ENCODE measurements at regions not wholly inside any gene's neighbourhood (a gene's known extent, or its start where the extent isn't known, plus 50 kb on each side); places are given as distances from the start of the nearest gene placed in this dataset.
A peak's percentile ranks its signal among the peaks of the same experiment; 100 is the strongest.
"Not testable (repeated sequence)": the region's sequence is repeated elsewhere in the genome, so short reads cannot be mapped to it uniquely, and the experiment has no call there.

DNA sequence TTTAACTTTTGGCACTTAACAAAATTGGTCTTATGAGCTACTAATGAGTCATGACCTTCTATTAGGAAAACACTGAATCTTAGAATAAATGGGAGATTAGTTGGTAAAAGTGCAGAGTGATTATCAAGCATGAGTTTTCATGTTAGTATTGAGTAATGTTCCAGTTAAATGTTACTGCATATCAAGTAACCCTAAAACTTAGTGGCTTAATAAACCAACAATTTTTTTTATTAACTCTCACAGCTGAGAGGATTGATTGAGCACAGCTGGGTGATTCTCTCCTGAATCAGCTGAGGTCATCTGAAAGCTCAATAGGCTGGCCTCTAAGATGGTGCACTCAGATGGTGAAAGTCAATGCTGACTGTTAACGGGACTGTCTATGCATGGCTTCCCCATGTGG is 248.6 kb downstream of the BCL11B start:
- DNase-seq, result no peak

DNA sequence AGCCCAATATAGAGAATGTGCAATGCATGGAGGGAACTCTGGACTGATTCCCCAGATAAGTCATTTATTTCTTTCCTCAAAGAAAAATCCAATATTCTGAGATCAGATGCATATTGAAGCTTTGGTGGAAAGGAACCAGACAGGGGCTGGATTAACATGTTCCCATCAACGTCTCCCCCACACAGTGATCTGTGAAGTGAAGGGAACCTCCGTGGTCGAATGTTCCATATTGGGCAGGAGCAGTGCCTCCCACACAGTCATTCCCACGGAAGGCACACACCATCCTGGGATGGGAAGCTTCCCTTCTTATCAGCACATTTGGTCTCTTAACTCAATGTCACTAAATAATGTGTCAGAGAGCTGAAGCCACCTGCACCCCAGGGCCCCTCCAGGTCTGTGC is 247.1 kb downstream of the BCL11B start:
- DNase-seq, result no peak

DNA sequence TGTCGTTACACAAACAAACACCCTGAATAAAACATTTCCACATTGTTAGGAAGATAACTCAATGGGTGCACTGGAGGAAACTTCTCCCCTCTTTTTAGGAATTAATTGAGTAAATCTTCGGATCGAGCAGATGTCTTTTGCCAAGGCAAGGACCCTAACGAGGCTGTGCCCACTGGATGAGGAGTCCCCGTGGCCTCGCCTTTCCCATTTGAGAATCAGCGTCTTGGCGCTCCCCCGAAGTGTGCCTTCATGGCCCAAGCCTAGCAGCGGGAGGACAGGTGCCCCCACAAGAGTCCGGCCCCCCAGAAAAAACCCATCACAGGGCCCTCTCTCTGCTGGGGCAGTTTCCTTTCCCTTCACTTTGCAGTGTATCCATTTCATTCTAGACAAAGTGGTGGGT is 246.6 kb downstream of the BCL11B start:
- DNase-seq, result no peak

DNA sequence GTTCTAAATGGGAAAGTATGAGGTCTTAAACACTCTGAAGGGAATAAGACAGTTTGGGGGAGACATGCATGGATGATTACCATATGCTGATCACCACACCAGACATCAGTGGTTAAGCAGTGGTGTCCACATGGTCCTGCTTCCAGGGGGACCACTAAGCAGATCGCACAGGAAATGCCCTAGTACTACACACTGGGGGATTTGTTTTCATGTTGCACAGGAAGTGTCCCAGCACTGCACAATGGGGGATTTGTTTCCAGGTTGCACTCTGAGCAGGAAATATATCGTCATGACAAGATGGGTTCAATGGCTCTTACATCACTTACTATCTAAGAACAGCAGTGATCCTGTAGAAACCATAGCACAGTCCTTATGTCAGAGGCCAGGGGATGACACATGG is 245.5 kb downstream of the BCL11B start:
- DNase-seq, result peak; percentile 52

DNA sequence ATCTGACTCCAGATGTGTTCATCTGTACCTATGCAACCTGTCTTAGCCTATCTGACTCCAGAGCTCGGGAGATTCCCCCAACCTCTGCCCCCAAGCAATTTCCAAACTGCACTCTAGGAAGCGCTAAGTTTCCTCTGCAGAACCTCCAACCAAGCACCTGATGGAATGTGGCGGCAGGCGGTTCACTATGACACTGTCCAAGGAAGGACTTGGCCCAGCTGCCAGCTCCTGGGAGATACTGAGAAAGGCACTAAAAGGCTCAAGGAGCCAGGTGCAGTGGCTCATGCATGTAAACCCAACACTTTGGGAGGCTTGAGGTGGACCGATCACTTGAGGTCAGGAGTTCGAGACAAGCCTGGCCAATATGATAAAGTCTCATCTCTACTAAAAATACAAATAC is 244.0 kb downstream of the BCL11B start:
- no peak for DNase-seq

DNA sequence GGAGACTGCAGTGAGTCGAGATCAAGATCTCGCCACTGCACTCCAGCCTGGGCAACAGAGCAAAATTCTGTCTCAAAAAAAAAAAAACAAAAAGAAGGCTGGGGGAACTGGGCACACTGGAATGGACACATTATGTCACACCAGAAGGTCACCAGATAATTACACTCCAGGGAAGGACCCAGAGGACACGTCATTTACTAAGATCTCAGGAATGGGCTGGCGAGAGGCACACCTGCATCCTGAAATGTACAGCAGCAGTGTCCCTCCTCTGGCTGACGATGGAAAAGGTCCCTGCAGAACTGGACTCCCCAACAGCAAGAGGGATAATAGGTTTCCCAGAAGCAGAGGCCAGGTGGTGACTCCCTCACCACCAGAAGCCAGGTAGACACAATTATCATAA is 243.5 kb downstream of the BCL11B start:
- no peak for DNase-seq

DNA sequence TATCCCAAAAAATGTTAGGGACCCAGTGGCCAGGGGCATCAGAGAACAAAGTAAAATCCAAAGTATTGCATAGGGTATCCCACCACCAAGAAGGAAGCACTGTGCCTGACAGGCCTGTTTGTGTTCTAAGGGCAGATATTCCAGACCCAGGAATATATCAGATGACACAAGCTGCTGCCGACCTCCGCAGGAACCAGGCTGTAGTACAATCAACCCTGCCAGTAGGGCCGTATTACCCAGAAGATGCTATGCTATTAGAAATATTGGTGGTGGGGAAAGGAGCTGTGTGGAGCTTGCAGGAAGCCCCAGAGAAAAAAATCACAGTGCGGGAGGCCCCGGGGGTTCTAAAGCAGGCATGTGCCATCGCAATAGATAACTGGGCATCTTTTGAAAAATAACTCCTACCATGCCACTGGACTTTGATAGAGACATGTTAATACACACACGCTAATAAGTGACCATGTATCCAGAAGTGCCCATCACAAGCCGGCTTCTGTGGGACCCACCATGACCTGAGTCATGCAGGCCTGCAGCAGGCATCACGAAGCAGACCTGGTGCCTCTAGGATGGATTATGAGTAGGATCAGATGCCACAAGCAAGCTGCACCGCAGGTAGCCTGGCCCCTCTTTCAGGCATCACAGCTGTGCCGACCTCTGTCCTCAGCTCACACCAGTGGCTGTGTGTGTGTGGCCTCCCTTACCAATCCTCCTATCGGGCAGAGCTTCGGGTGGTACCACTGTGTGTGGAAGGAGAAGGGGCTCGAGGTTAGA is 242.7 kb downstream of the BCL11B start:
- DNase-seq, result no peak

DNA sequence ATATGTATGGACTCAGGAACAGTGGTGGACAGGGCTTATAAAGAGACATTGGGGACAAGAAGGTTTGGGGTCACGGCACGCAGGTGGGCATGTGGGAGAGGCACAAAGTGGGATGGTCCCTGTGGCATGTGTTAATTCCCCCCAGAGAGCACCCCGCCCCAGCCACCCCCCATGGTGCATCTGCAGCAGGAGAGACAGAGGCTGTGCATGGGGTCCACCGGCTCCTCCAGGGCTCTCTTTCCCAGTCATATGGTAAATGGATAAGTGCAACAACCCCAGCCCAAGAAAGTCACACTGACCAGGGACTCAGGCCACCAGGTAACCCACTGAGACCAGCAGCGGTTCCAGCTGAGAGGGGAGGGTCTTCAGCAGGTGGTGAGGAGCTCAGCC is 242.1 kb downstream of the BCL11B start:
- no peak for DNase-seq

DNA sequence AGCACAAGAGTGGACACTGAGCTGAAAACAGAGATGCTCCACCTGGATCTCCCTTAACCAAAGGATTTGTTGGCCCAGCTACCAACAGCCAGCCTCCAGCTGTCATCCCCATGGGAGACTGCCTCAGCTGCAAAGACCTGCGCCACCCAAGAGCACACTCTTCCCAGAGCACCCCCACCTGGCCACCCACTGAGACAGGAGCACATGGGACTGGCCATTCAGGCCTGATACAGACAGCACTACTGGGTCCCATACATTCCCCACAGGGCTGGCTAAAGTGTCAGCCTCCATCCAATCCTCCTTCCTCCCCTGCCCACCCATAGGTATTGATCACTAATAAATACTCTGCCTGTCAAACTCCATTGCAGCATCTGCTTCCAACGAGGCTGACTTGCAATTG is 241.5 kb downstream of the BCL11B start:
- no peak for DNase-seq

DNA sequence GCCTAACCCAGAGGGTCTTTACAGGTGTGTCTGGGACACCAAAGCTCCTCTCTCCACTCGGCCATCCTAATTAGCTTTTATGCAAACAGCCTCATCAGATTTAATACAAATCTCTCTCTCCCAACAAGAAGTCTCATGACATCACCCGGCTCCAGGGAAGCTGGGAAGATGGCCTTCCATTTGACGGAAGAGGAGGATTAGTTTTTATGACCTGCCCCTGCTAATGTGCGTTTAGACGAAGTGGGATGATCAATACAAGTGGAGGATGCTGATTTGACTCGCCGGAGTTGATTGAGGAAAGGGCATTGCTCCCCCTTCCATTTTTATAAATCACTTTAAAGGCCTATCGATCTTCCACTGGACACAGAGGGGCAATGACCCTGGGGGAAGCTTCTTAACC is 239.2 kb downstream of the BCL11B start:
- no peak for DNase-seq

DNA sequence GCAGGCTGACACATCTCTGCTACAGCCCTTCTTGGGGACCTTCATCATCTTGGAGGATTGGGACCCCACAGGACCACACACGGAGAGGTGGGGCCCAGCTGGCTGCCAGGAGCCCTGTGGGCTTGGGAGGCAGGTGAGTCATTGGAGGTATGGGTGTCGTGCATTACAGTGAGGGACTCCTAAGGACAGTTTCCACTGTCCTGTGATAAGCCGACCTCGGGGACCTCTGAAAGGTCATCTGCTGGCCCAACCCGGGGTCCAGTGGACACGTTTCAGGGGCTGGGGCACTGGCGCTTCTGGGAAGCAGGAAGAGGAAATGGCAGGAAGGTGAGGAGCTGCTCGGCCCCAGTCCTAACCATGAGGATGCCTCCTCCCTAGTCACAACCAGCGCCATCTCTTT is 238.0 kb downstream of the BCL11B start:
- DNase-seq, result no peak

DNA sequence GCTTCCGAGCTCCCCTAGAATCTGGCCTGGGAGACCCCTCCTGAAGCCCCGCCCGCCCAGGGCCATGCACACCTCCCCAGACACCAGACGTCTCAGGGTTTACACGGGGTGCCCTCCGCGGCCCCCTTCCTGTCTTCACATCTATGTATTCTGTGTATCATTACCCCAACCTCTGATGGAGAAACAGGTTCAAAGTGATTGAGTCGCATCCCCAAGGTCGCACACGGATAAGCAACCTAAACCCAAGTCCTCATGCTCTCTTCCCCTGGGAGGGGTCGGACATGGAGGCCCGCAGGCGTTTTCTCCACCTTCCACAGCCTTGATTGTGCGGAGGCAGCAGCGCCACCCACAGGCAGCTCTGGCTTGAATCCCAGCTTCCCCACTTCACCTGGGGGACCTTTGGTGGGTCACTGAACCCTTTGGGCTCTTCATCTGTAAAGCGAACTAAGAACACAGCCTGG is 237.3 kb downstream of the BCL11B start:
- no peak for DNase-seq

DNA sequence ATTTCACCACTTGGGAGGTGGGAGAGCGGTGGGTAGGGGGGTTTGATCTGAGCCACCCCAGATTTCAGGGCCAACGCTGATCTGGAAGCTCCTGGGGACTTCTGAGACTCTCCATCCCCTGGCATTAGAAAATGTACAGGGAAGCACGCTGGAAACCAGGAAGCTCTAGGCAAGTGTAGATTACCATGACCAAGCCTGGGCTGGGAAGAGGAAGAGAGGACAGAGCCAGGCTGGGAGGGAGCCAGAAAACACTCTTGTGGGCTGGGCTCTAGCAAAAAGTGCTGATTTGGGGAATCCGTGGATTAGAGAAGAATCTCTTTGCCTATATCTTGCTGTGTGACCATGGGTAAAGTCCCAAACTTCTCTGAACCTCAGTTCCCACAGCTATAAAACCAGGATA is 236.7 kb downstream of the BCL11B start:
- no peak for DNase-seq

DNA sequence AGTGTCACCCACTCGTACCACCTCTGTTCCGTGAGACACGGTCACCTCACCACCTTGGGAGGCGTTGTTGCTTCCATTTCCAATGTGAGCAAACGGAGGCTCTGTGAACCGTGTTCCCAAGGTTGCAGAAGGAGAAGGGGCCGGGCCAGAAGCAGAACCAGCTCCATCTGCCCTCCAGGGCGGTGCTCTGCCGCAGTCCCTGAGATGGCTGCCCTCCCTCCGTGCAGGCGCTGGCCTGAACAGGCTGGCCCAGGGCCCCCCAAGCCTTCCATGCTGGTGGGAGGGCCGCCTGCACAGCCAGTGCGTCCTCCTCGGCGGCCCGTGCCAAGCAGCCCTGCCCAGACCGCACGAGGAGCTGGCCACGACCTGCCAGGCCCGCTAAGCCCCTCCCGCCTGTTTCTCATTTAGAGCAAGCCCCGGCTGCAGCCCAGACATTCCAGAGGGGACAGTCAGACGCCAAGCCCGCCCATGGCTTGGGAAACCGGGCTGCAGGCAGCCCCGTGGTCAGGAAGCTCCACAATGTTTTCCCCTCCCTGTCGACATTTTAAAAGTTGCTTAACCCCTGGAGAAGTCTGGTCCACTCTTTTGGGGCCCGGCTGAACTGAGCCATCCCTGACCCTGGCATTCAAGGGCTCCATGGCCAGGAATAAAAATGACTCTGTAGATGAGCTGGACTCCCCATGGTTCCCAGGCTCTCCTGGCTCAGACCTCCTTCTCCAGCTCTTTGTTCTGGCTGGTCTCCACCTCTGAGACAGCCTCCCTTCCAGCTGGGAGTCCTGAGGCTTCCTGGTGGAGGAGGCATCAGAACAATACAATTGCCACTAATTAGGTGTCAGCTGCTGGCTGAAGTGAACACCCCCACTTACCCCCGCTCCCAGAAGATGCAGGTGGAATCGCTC is 236.0 kb downstream of the BCL11B start:
- DNase-seq, result no peak

DNA sequence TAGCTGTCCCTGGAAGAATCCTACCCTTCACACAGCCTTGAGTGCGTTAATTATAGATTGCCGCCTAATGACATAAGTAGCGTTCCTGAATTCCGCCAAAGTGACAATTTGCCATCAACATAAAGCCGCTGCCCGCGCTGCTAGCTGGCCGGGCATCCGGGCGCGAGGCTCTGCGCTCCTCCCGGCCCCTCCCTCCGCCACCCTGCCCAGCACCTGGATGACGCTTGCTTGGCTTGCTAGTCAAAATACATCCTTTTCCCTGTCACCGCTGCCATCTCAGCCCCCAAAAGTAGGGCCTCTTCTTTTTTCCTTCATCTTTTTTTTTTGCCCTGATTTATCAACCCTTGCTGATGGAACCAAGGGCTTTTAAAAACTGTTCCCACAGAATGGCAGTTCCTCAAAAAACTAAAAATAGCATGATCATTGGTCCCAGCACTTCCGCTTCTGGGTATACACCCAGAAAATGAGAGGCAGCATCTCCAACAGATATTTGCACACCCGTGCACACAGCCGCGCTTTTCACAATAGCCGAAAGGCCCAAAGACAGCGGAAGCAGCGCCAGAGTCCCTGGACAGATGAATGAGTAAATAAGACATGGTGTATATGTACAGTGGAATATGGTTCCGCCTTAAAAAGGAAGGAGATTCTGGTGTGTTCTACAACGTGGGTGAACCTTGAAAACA is 235.2 kb downstream of the BCL11B start:
- DNase-seq, result no peak

DNA sequence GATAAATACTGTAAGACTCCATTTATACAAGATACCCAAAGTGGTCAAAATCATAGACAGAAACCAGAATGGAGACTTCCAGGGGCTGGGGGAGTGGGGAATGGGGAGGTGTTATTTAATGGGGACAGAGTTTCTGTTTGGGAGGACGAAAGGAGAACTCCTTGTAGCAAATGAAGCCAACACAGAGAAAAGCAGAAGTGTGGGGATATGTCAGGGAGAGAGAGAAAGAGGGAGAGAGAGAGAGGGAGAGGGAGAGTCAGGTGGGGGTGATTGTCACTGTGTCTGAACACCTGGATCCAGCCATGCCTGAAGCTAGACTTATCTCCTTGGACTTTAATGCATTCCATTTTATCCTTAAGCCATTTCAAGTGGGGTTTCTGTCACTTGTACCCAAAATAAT is 234.7 kb downstream of the BCL11B start:
- DNase-seq, result not testable (repeated sequence)

DNA sequence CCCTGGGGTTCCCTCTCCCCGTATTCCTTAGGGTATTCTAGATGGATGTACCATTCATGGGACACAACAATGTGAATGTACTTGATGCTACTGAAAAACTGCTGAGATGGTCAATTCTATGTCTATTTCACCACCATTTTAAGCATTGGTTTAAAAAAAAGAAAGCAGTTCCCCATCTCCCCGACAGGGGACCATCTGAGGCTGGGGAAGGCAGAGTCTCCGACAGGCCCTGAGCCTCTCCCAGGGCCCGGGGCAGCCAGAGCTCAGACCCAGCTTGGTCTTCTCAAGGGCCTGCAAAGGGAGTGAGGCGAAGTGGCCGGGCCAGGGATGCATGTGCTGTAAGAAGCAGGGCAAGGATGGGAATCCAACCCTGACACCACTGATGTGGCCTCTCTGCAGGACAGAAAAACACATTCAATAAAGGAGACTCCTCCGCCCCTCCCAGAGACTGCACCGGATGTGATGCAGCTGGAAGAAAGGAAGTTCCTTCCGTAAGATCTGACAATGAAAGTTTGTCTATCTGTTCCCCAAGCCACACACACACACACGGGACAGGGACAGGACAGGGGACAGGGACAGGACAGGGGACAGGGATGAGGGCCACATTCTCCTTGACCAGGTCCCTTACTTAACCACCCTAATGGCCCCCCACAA is 234.1 kb downstream of the BCL11B start:
- DNase-seq, result no peak

DNA sequence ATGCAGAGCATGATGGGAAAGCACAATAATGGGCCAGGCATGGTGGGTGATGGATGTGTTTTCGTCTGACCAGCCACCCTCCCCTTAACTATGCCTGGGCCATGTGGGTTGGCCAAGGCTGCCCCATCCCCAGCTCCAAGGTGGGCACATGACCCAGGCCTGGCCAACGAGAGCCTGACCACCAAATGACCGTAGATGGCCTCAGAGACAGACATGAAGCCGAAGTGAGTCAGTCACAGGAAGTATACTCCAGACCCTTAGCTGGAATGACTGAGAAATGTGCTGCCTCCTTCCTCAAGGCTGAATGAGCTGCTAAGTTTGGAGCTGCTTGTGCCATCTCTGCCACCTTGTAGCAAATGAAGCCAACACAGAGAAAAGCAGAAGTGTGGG is 233.6 kb downstream of the BCL11B start:
- DNase-seq, result no peak

DNA sequence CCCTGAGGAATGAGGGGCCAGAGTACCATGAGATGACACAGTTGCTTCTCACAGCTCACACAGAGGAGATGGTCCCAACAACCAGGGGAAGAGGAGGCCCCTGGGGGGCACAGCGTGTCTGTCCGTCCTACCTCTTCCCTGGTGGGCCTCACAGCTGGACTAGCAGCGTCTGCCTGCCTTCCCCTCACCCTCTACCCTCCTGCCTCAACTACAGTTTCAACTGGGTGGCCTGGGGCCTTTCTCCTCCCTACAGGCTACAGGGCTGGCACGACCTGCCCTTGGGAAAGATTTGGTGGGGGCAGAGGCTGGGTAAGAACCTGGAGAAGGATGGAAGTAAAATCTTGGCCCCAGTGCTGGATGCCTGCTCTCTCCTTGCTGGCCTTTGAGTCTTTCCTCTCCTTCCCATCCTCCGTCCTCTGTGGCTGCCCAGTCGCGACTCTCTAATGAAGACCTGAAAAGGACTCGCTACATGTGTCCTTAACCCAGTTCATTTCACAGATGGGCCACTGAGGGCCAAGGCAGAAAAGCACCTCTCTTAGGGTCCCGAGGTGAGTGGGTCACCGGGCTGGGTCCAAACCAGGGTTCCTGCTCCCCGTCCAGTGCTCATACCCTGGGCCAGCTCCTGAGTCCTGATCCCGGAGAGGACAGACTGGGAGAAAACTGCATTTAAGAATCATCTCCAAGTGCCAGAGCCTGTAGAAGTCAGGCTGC is 232.5 kb downstream of the BCL11B start:
- DNase-seq, result no peak

DNA sequence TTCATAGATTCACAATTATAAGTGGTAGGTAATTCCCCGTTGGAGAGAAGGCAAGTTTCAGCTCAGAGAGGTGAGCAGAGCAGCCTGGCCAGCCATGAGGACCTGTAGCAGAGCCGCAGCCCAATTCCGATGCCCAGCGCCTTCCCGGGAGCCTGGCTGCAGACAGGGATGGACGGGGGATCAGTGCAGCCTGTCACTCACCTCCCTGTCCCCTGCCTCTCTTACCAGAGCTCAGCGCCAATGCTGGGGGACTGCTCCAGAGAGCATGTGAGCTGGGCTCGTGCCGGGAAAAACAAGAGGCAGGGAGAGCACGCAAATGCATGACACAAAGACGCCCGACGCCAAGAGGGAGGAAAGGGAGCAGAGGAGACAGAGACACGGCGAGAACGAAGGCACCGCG is 231.9 kb downstream of the BCL11B start:
- DNase-seq, result no peak

DNA sequence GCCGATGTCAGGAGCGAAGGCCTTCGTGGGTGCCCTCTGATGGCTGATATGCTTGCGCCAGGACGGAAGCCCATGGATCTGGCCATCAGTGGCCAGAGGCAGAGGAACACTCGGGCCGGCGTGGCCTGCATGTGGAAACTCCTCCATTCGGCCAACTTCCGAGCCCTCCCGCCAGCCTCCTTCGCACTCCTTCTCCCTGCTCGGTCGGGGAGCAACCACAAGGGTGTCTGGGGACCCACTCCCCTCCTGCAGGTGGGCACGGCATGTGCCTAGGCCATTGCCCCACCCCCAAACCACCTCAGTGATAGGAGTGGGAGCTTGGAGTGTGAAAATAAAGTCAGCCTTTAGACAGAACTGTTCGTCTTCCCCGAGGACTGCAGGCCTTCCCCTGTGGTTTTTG is 231.3 kb downstream of the BCL11B start:
- DNase-seq, result no peak

DNA sequence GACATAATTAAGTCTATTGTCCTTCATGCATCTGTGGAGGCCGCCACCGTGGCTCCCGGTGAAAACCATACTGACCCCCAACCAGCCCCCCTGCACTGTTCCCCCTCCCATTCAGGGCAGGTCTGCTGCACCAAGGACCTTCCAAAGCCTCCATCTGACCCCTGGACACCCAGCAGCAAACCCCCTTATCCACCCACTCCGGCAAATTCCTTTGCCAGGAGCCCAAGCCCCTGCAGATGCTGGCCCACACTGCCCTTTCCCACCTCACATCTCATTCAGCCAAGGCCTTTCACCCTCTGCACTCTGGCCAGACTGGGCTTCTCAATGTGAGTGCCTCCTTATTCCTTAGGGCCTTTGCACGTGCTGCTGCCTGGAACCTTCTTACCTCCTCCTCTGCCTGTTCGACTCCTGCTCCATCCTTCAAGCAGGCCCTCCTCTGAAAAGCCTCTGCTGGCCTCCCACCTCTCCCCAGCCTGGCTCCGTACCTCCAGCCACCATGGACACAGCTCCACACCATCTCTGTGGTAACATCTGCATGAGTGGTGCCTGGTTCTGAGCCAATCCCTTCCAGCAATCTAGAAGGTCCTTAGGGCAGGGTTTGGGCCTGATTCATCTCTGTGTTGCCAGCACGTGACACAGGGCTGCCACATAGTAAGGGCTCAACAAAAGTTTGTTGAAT is 230.7 kb downstream of the BCL11B start:
- no peak for DNase-seq
